Fibroblast of lung (primary cell): ENCODE measurements at regions not wholly inside any gene's neighbourhood (a gene's known extent, or its start where the extent isn't known, plus 50 kb on each side); places are given as distances from the start of the nearest gene placed in this dataset.

Source experiments
- CTCF ChIP-seq, 2 donors: IDR thresholded peaks in 1 of 2; conservative IDR thresholded peaks in 1 of 2; 1 replicate in 1 of 2; 2 replicates in 1 of 2; pipeline ENCODE4 v1.5.1; 2011 to 2012; ENCODE audit warnings: low read length in 2 of 2, control low read depth in 1 of 2, inconsistent platforms in 1 of 2, low read depth in 1 of 2, mild to moderate bottlenecking in 1 of 2
- EZH2 ChIP-seq: IDR thresholded peaks from 2 replicates; pipeline ENCODE4 v1.5.1; 2012; ENCODE audit warnings: low read length, control low read depth, mild to moderate bottlenecking; ENCODE audit errors: missing control alignments

- TF ChIP-seq CTCF (conservative IDR thresholded peaks at IDR 0.05 in 1 of 2, IDR thresholded peaks at IDR 0.05 in 1 of 2; ENCODE audit: low read depth in 1 of 2, low read length in 2 of 2) = no peak
- TF ChIP-seq EZH2 = no peak
Measured at GRCh38 chr15:26023691-26024090, 160.6 kb upstream of the ATP10A start.
